ENCODE measurements at regions not wholly inside any gene's neighbourhood (a gene's known extent, or its start where the extent isn't known, plus 50 kb on each side); places are given as distances from the start of the nearest gene placed in this dataset.
A peak's percentile ranks its signal among the peaks of the same experiment; 100 is the strongest.

DNA sequence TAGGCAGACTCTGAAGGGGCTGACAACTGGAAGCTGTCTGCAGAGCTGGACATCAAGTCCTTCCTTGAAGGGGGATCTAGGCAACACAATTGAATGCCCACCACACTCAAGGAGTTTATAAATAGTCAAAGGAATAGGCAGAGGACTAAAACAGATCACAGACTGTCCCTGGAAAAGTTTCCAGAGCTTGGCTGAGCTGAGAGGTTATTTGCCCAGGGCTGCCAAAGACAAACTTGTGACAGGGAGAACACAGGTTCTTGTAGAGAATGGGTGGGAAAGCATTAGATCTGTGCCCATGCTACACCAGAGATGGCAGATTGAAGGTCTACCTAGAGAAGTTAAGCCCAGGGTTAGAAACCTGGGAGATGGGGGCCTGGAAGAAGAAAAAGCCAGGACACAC is 344.6 kb downstream of the MID1IP1 start:
- Histone ChIP-seq H3K9me3 (ENCODE audit: low read length) (no peaks in the 10 kb centered on the region), H3K4me1 (ENCODE audit: insufficient read depth, low read length, severe bottlenecking) (peaks cover 11% of the 10 kb centered on the region), H3K79me2 (ENCODE audit: insufficient read depth, low read length) (no peaks in the 10 kb centered on the region), H2AFZ (ENCODE audit: low read length) (no peak overlapping the region), H4K20me1 (ENCODE audit: insufficient read depth, low read length) (no peaks in the 10 kb centered on the region), H3F3A (ENCODE audit: insufficient read depth, low read length) (no peaks in the 10 kb centered on the region), H3K4me3 (ENCODE audit: low read depth, low read length, poor library complexity, severe bottlenecking) (no peak overlapping the region), H3K9me2 (ENCODE audit: low read depth, low read length) (no peaks in the 10 kb centered on the region), H3K36me3 (ENCODE audit: insufficient read depth, low read length) (no peaks in the 10 kb centered on the region), H3K27ac (ENCODE audit: low read depth, low read length, poor library complexity, severe bottlenecking) (no peak overlapping the region), H3K9ac (ENCODE audit: low read length) (no peak overlapping the region), H3K27me3 (ENCODE audit: insufficient read depth, low read length) (no peaks in the 10 kb centered on the region), H3K4me2 (ENCODE audit: low read length) (no peak overlapping the region)
- TF ChIP-seq, protein P1, sequence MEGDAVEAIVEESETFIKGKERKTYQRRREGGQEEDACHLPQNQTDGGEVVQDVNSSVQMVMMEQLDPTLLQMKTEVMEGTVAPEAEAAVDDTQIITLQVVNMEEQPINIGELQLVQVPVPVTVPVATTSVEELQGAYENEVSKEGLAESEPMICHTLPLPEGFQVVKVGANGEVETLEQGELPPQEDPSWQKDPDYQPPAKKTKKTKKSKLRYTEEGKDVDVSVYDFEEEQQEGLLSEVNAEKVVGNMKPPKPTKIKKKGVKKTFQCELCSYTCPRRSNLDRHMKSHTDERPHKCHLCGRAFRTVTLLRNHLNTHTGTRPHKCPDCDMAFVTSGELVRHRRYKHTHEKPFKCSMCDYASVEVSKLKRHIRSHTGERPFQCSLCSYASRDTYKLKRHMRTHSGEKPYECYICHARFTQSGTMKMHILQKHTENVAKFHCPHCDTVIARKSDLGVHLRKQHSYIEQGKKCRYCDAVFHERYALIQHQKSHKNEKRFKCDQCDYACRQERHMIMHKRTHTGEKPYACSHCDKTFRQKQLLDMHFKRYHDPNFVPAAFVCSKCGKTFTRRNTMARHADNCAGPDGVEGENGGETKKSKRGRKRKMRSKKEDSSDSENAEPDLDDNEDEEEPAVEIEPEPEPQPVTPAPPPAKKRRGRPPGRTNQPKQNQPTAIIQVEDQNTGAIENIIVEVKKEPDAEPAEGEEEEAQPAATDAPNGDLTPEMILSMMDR (IDR thresholded peaks at IDR 0.05; ENCODE audit: low read length): no peak
- no peak for TF ChIP-seq EZH2 (IDR thresholded peaks at IDR 0.05; ENCODE audit: borderline replicate concordance, low read length)

DNA sequence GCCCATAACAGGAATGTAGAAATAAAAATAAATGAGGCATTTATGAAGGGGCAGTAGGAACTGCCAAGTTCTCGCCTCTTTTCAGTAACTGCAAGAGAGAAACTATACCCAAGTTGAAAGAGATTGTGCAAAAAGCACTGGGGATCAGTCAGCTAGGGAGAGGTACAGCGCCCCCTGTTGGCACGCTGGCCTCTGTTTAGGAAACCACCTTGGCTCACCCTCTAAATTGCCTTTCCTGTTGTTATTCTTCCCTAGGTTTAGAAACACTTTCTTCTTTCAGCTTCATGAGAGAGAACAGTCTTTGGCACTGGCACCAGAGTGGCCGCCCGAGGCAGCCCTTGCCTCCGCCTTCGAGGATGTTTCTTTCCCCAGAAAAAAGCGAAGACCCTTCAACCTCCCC is 348.5 kb downstream of the MID1IP1 start:
- Histone ChIP-seq H3K9me2 (ENCODE audit: low read depth, low read length) (no peaks in the 10 kb centered on the region), H3K36me3 (ENCODE audit: insufficient read depth, low read length) (no peaks in the 10 kb centered on the region), H3K4me1 (ENCODE audit: insufficient read depth, low read length, severe bottlenecking) (peaks cover 5% of the 10 kb centered on the region), H3K9ac (ENCODE audit: low read length) (no peak overlapping the region), H3F3A (ENCODE audit: insufficient read depth, low read length) (no peaks in the 10 kb centered on the region), H3K9me3 (ENCODE audit: low read length) (no peaks in the 10 kb centered on the region), H4K20me1 (ENCODE audit: insufficient read depth, low read length) (no peaks in the 10 kb centered on the region), H3K4me3 (ENCODE audit: low read depth, low read length, poor library complexity, severe bottlenecking) (no peak overlapping the region), H3K27ac (ENCODE audit: low read depth, low read length, poor library complexity, severe bottlenecking) (no peak overlapping the region), H3K4me2 (ENCODE audit: low read length) (no peak overlapping the region), H2AFZ (ENCODE audit: low read length) (no peak overlapping the region), H3K79me2 (ENCODE audit: insufficient read depth, low read length) (no peaks in the 10 kb centered on the region), H3K27me3 (ENCODE audit: insufficient read depth, low read length) (no peaks in the 10 kb centered on the region)
- TF ChIP-seq, protein P1 (IDR thresholded peaks at IDR 0.05; ENCODE audit: low read length): peak; percentile 66
- no peak for TF ChIP-seq EZH2 (IDR thresholded peaks at IDR 0.05; ENCODE audit: borderline replicate concordance, low read length)

DNA sequence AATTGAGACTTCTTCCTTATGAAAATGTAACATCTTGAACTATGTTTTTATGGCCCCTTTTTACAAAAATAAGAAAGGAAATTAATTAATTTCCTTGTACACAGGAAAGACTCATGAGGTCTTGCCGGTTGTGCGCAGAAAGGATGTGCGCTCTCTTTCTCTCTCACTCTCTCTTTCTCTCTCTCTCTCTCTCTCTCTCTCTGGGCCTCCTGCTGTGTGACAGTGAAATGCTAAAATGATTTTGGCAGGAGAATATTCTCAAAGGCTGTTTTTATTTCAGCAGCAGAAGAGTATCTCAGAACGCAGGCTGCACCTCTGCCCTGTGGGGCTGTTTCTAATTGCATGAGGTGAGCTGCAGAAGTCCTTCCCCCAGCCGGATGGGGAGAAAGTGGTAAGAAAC is 349.0 kb downstream of the MID1IP1 start:
- H3K4me1 ChIP-seq (ENCODE audit: insufficient read depth, low read length, severe bottlenecking): peaks cover under 1% of the 10 kb centered on the region
- H3K79me2 ChIP-seq (ENCODE audit: insufficient read depth, low read length): no peaks in the 10 kb centered on the region
- H3K27ac ChIP-seq (ENCODE audit: low read depth, low read length, poor library complexity, severe bottlenecking): no peak overlapping the region
- H4K20me1 ChIP-seq (ENCODE audit: insufficient read depth, low read length): no peaks in the 10 kb centered on the region
- H3K4me2 ChIP-seq (ENCODE audit: low read length): no peak overlapping the region
- no peaks in the 10 kb centered on the region for H3K27me3 ChIP-seq (ENCODE audit: insufficient read depth, low read length)
- TF ChIP-seq, protein P1 (IDR thresholded peaks at IDR 0.05; ENCODE audit: low read length): no peak
- no peak for TF ChIP-seq EZH2 (IDR thresholded peaks at IDR 0.05; ENCODE audit: borderline replicate concordance, low read length)
- no peaks in the 10 kb centered on the region for H3K9me3 ChIP-seq (ENCODE audit: low read length)
- no peak overlapping the region for H3K9ac ChIP-seq (ENCODE audit: low read length)
- H3K9me2 ChIP-seq (ENCODE audit: low read depth, low read length): no peaks in the 10 kb centered on the region
- H3K36me3 ChIP-seq (ENCODE audit: insufficient read depth, low read length): no peaks in the 10 kb centered on the region
- no peaks in the 10 kb centered on the region for H3F3A ChIP-seq (ENCODE audit: insufficient read depth, low read length)
- H3K4me3 ChIP-seq (ENCODE audit: low read depth, low read length, poor library complexity, severe bottlenecking): no peak overlapping the region
- H2AFZ ChIP-seq (ENCODE audit: low read length): no peak overlapping the region
